Suprapubic skin (tissue), 4 donors: ENCODE measurements at regions not wholly inside any gene's neighbourhood (a gene's known extent, or its start where the extent isn't known, plus 50 kb on each side); places are given as distances from the start of the nearest gene placed in this dataset.

Source experiments
- DNase-seq, 2 donors: peaks; one replicate each; pipeline ENCODE4 v3.0.0-alpha.2; 2019; ENCODE audit warnings: low spot score in 2 of 2
- H3K27ac ChIP-seq: fragments of 200-600 bp; sonication (generic); one replicate; pipeline ENCODE4 v1.5.1; 2019
- H3K27me3 ChIP-seq: fragments of 200-600 bp; sonication (generic); one replicate; pipeline ENCODE4 v1.5.1; 2019
- H3K36me3 ChIP-seq: fragments of 200-600 bp; sonication (generic); one replicate; pipeline ENCODE4 v1.5.1; 2019
- H3K4me1 ChIP-seq: fragments of 200-600 bp; sonication (generic); one replicate; pipeline ENCODE4 v1.5.1; 2019
- H3K4me3 ChIP-seq: fragments of 200-600 bp; sonication (generic); one replicate; pipeline ENCODE4 v1.5.1; 2019; ENCODE audit warnings: mild to moderate bottlenecking
- H3K9me3 ChIP-seq: fragments of 200-600 bp; sonication (generic); one replicate; pipeline ENCODE4 v1.5.1; 2019
- EP300 ChIP-seq: sonication (generic); formaldehyde crosslinking; IDR thresholded peaks from one replicate; pipeline ENCODE4 v1.6.1; 2017; ENCODE audit warnings: antibody characterized with exemption
- POLR2A ChIP-seq, 2 donors: fragments of 450-650 bp; IDR thresholded peaks; one replicate each; pipeline ENCODE4 v1.6.1; 2017; ENCODE audit warnings: antibody characterized with exemption in 2 of 2, mild to moderate bottlenecking in 2 of 2, moderate library complexity in 2 of 2
- POLR2AphosphoS5 ChIP-seq, 3 donors: sonication (generic); formaldehyde crosslinking; IDR thresholded peaks; one replicate each; pipeline ENCODE4 v1.6.1; 2017; ENCODE audit warnings: antibody characterized with exemption in 3 of 3
- WGBS: methylation state at CpG from one replicate; pipeline ENCODE4 v1.1.5; 2018; 5-methylcytosine and 5-hydroxymethylcytosine counted together
- TF ChIP-seq, protein P1 (sequence below), 2 donors: fragments of 200-600 bp in 1 of 2; fragments of 450-650 bp in 1 of 2; sonication (generic) in 1 of 2; IDR thresholded peaks; one replicate each; pipeline ENCODE4 v1.5.1; 2016 to 2019; ENCODE audit warnings: antibody characterized with exemption in 2 of 2, mild to moderate bottlenecking in 1 of 2, moderate library complexity in 1 of 2

DNA sequence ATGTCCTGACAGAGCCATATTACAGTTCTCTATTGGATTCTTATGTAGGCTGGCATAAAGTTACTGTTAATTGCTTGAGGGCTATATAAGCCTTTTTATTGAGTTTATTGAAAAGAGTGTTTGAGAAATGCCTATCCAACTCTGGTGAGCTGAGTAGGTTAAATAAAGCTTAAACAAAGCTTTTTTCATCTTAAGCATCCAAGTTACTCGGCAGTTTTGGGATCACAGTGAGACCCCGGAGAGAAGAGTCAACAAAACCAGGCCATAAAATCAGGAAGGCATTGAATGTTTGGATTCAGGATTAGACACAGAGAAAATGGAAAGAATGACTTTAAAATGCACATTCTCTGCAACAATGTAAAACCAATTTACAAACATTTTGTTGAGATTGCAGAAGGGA, 588.5 kb downstream of the DACH1 start:
- Histone ChIP-seq H3K4me1 (no peaks in the 10 kb centered on the region), H3K27me3 (no peaks in the 10 kb centered on the region), H3K27ac (no peak overlapping the region), H3K9me3 (no peaks in the 10 kb centered on the region), H3K4me3 (no peak overlapping the region), H3K36me3 (no peaks in the 10 kb centered on the region)
- TF ChIP-seq EP300: no peak
- TF ChIP-seq, protein P1, sequence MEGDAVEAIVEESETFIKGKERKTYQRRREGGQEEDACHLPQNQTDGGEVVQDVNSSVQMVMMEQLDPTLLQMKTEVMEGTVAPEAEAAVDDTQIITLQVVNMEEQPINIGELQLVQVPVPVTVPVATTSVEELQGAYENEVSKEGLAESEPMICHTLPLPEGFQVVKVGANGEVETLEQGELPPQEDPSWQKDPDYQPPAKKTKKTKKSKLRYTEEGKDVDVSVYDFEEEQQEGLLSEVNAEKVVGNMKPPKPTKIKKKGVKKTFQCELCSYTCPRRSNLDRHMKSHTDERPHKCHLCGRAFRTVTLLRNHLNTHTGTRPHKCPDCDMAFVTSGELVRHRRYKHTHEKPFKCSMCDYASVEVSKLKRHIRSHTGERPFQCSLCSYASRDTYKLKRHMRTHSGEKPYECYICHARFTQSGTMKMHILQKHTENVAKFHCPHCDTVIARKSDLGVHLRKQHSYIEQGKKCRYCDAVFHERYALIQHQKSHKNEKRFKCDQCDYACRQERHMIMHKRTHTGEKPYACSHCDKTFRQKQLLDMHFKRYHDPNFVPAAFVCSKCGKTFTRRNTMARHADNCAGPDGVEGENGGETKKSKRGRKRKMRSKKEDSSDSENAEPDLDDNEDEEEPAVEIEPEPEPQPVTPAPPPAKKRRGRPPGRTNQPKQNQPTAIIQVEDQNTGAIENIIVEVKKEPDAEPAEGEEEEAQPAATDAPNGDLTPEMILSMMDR (IDR thresholded peaks at IDR 0.05): no peak
- TF ChIP-seq POLR2AphosphoS5 (IDR thresholded peaks at IDR 0.05): no peak
- no peak for TF ChIP-seq POLR2A (IDR thresholded peaks at IDR 0.05)
- DNase-seq: no peak
- 54% methylated on average over 2 of the region's 2 CpGs for WGBS

DNA sequence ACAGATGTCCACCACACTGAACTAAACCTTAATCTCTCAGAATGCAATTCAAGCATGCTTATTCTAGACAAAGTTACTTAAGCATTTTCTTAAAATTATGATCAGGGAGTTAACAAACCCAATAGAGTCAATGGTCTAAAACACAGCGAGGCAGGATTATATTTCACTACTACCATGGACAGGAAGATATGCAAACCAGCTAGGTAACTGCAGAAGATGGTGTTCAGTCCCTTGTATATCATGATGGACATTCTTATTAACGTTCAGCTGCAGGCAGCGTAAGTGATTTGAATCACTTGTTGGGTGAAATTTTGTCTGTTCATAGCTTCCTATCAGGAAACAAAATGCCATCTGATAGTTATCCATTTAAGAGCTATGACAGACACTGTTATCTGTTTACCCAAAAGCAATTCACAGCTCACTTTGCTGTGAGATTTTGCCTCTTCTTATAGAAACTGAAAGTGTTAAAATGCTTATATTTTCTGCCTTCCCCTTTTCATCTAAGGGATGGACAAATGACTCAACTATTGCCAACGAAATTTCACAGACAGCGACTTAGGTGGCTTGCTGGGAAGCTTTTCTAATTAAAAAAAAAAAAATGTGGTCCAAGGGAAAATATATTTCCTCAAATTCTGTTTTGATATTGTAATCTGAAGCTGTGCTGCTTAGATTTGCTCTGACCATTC, 591.9 kb downstream of the DACH1 start:
- no peak overlapping the region for H3K27ac ChIP-seq
- H3K9me3 ChIP-seq: no peaks in the 10 kb centered on the region
- DNase-seq: no peak
- H3K4me1 ChIP-seq: no peaks in the 10 kb centered on the region
- H3K4me3 ChIP-seq: no peak overlapping the region
- no peak for TF ChIP-seq POLR2A (IDR thresholded peaks at IDR 0.05)
- no peaks in the 10 kb centered on the region for H3K36me3 ChIP-seq
- no peaks in the 10 kb centered on the region for H3K27me3 ChIP-seq
- WGBS: 73% methylated on average over 5 of the region's 5 CpGs

DNA sequence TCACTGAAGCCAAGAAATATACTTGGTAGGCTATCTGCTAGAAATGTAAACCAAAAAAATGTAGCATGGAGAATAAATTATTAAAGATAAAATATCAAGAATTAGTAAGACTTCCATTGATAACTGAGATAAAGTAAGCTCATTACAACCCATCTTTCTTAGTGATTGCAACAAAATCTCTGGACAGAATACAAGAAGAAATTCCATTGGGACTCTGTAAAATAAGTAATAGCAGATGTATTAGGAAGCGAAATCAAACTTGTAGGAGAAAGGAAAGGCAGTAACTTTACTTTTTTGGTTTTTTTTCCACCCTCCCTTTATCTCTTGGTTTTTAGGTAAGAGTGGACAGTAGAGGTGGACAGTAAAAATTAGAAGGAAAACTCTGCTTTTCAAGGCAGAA, 605.7 kb downstream of the DACH1 start:
- no peak for TF ChIP-seq POLR2AphosphoS5 (IDR thresholded peaks at IDR 0.05)
- Histone ChIP-seq H3K9me3 (no peaks in the 10 kb centered on the region), H3K4me1 (no peaks in the 10 kb centered on the region), H3K36me3 (no peaks in the 10 kb centered on the region), H3K4me3 (no peak overlapping the region), H3K27me3 (no peaks in the 10 kb centered on the region), H3K27ac (no peak overlapping the region)
- DNase-seq: no peak
- 0% methylated on average over 1 of the region's 1 CpG for WGBS

DNA sequence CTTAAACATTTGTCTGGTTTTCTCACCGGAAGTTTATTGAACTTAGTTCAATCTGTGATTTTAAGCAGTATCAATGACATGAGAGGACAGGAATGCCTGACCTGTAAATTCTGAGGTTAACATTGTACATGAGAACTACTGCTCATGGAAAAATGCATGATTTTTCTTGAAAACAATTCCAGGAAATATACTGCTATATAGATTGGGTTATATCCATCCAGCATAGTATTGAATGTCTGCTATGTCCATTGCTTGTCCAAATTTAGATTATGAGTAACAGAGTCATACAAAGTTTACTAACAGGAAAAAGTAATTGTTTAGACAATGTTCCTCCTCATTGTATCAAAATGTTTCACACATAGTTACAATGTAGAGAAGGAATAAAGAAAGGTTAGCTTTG, 606.8 kb downstream of the DACH1 start:
- DNase-seq: no peak
- no peak overlapping the region for H3K4me3 ChIP-seq
- H3K36me3 ChIP-seq: no peaks in the 10 kb centered on the region
- H3K9me3 ChIP-seq: no peaks in the 10 kb centered on the region
- no peaks in the 10 kb centered on the region for H3K27me3 ChIP-seq
- H3K27ac ChIP-seq: no peak overlapping the region
- no peak for TF ChIP-seq POLR2A (IDR thresholded peaks at IDR 0.05)
- 82% methylated on average over 1 of the region's 1 CpG for WGBS
- H3K4me1 ChIP-seq: no peaks in the 10 kb centered on the region

DNA sequence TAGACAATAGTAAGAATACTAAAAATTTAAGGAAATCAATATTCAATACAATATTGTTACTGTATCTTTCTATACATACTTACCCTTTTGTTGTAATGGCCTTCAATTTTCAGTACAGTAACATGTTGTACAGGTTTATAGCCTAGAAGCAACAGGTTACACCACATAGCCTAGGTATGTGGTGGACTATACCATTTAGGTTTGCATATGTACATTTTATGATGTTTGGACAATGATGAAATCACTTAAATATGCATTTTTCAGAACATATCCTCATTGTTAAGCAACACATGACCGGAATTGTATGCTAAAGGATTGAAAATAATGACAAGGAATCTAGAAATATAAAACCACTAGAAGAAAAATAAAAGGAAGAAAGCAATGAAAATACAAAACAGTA, 611.4 kb downstream of the DACH1 start:
- DNase-seq: no peak

DNA sequence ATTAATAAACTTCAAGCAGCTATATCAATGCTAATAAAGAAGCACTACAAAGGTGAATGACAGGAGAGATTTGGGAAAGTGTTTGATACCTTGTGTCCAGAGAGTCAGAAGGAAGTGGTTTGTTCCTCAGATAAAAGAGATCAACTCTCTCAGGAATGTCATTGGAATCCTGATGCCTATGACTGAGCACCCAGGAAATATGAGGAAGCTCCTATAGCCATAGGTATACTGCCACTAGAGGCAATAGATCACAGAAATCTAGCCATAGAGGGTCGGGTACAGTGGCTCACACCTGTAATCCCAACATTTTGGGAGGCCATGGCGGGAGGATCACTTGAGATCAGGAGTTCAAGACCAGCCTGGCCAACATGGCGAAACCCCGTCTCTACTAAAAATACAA, 612.6 kb downstream of the DACH1 start:
- no peak overlapping the region for H3K27ac ChIP-seq
- WGBS: 89% methylated on average over 4 of the region's 4 CpGs
- DNase-seq: no peak

More for the DNA sequence above, 611.4 kb downstream of the DACH1 start:
- no peak for TF ChIP-seq EP300
- TF ChIP-seq, protein P1 (IDR thresholded peaks at IDR 0.05): no peak
- TF ChIP-seq POLR2AphosphoS5 (IDR thresholded peaks at IDR 0.05): no peak
- no peak for TF ChIP-seq POLR2A (IDR thresholded peaks at IDR 0.05)
- no peak overlapping the region for H3K27ac ChIP-seq
- H3K36me3 ChIP-seq: no peaks in the 10 kb centered on the region
- 85% methylated on average over 1 of the region's 1 CpG for WGBS
- H3K9me3 ChIP-seq: no peaks in the 10 kb centered on the region
- H3K4me1 ChIP-seq: no peaks in the 10 kb centered on the region
- H3K4me3 ChIP-seq: no peak overlapping the region
- H3K27me3 ChIP-seq: no peaks in the 10 kb centered on the region

More for the DNA sequence above, 612.6 kb downstream of the DACH1 start:
- Histone ChIP-seq H3K36me3 (no peaks in the 10 kb centered on the region), H3K27me3 (no peaks in the 10 kb centered on the region), H3K4me3 (no peak overlapping the region), H3K4me1 (no peaks in the 10 kb centered on the region), H3K9me3 (no peaks in the 10 kb centered on the region)
- TF ChIP-seq EP300 (no peak), POLR2A (IDR thresholded peaks at IDR 0.05) (no peak), POLR2AphosphoS5 (IDR thresholded peaks at IDR 0.05) (no peak)
- TF ChIP-seq, protein P1 (IDR thresholded peaks at IDR 0.05): no peak
